ENCODE measurements at regions not wholly inside any gene's neighbourhood (a gene's known extent, or its start where the extent isn't known, plus 50 kb on each side); places are given as distances from the start of the nearest gene placed in this dataset.

DNA sequence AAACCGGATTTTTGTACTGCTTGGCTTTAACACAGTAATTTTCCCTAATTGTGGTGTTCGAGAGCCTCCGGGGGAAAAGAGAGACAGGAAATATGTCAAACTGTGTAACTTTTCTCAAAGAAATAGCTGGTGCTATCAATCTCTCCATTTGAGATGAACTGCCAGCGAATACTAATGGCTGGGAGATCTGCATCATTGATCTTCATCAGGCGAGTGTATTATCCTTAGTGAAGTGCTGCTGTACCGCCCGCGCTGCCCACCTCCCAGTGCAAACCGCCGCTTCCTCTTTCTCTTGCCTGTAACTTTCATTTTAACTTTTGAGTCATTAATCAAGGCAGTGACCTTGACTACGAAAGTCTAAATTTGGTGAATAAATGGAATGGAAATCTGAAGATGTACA lies 246.1 kb upstream of the ST6GAL2 start:
- TF ChIP-seq GATA2 (IDR thresholded peaks at IDR 0.05; ENCODE audit: low read depth, low read length) (no peak), GATA3 (IDR thresholded peaks at IDR 0.05; ENCODE audit: low read depth, low read length) (no peak)

All from SH-SY5Y (cell line).